Motor neuron (in vitro differentiated cells): ENCODE measurements at regions not wholly inside any gene's neighbourhood (a gene's known extent, or its start where the extent isn't known, plus 50 kb on each side); places are given as distances from the start of the nearest gene placed in this dataset.

ENCODE experiments used
- ATAC-seq, 8 experiments: fragments of 200-7000 bp; cut with Tn5 transposase; replicated peaks in 6 of 8; 2 replicates each; pipeline ENCODE4 v1.8.0; 2021; ENCODE audit warnings: mild to moderate bottlenecking in 8 of 8, moderate library complexity in 8 of 8
- H3K27ac ChIP-seq, 2 donors: fragments of 250-450 bp; sonication (Bioruptor Pico); 2 replicates each; pipeline ENCODE4 v1.9.0; 2021; ENCODE audit warnings: antibody characterized with exemption in 2 of 2, mild to moderate bottlenecking in 2 of 2, moderate library complexity in 1 of 2
- H3K4me1 ChIP-seq, 2 donors: fragments of 250-450 bp; sonication (Bioruptor Pico); replicated peaks in 1 of 2; 2 replicates each; pipeline ENCODE4 v1.6.1; 2021; ENCODE audit warnings: antibody characterized with exemption in 2 of 2, mild to moderate bottlenecking in 2 of 2, moderate library complexity in 1 of 2
- H3K4me3 ChIP-seq, 5 donors: fragments of 250-450 bp; sonication (Bioruptor Pico); 2 replicates each; pipeline ENCODE4 v1.9.0; 2021; ENCODE audit warnings: antibody characterized with exemption in 5 of 5, mild to moderate bottlenecking in 5 of 5, moderate library complexity in 4 of 5
- WGBS, 10 experiments: fragments of 450-650 bp; shearing (Covaris generic); methylation state at CpG; one replicate each; pipeline ENCODE4 v1.0.0; 2022; 5-methylcytosine and 5-hydroxymethylcytosine counted together
- in situ Hi-C, 9 experiments: fragments of 400-800 bp; cut with MboI; loops; one replicate each; pipeline ENCODE4 v1.15.0; 2021; ENCODE audit warnings: low sequenced_read_pairs in 9 of 9, low pct_unique_long_range_greater_than_20kb in 2 of 9; ENCODE audit not compliant: unreplicated experiment in 9 of 9

DNA sequence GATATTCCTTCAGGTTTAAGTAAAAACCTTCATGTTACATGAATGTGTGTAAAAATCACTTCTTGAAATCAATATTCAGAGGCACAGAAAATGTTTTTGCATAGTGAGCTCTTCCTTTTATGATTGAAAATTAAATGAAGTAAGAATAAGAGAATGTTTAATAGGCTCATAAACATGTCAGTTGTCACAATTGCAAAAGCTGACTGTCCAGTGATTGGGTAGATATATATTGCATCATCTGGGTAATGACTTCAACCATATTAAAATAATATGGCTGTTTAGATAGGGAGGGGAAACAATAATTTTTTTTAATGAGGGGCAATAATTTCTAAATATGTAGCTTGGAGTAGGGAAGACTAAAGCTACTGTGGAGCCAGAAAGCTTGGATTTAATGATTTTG is 529.8 kb upstream of the GOLIM4 start:
- in situ Hi-C loops, result no loop called here
- Histone ChIP-seq H3K27ac (no peak overlapping the region), H3K4me1 (peaks cover 8 to 43% of the 10 kb centered on the region in 2 donors), H3K4me3 (no peak overlapping the region)
- peak in 4 of 8 experiments; percentile 34 to 74 (median 50) for ATAC-seq

DNA sequence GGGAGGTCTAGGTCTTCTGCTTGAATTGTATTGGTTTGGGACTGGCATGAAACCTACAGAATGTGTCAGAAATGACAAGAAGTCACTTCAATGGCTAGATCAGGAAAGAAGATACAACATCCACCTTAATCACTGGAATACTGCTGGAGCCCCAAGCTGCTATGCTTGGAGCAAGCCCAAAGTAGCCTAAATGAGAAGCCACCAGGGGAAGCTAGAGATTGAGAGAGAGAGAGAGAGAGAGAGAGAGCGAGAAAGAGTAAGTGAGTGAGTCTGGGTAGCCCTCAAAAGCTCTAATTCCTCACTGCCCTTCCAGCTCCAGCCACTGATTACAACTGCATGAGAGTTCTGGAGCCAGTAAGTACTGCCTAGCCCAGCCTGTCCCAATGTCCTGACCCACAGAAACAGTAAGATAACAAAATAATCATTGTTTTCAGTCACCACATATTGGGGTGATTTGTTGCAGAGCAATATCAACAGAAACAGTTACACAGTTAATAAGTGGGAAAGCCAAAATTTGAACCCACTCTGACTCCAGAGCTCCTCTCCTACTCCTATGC is 529.2 kb upstream of the GOLIM4 start:
- 40 to 100% (median 80%) methylated on average over 1 of the region's 1 CpG; no CpG with 5 or more reads in 7 of the 10 experiments for WGBS, 10 experiments
- no peak overlapping the region for H3K4me3 ChIP-seq
- peaks cover 8 to 43% of the 10 kb centered on the region in 2 donors for H3K4me1 ChIP-seq
- ATAC-seq, result peak in 4 of 8 experiments; percentile 17 to 57 (median 38)
- no peak overlapping the region for H3K27ac ChIP-seq
- in situ Hi-C loops, result loop anchor here in 1 of 9 experiments (25.0 kb wide), 2 partner anchors 113 to 413 kb away; no protein-coding TSS in a partner anchor

DNA sequence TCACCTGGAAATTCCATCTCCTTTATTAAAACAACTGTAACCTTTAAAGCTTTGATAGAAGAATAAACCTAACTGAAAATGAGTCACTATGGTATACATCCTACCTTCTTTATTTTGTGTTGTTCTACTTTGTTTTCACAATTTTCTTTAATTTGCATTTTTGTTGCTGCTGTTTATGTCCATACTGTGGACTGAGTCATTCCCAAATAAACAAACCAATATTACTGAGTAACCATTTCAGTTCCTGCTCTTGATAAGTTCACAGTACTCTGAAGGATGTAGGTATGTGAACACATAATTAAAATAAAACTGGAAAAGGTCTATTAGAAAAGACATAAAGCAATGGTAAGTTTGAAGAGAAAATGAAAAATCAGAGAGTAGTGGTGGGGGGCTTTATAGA is 528.5 kb upstream of the GOLIM4 start:
- H3K4me1 ChIP-seq, result peaks cover 8 to 42% of the 10 kb centered on the region in 2 donors
- no peak for ATAC-seq
- no peak overlapping the region for H3K4me3 ChIP-seq
- in situ Hi-C loops, result loop anchor here in 1 of 9 experiments (25.0 kb wide), 2 partner anchors 112 to 412 kb away; no protein-coding TSS in a partner anchor
- no peak overlapping the region for H3K27ac ChIP-seq

DNA sequence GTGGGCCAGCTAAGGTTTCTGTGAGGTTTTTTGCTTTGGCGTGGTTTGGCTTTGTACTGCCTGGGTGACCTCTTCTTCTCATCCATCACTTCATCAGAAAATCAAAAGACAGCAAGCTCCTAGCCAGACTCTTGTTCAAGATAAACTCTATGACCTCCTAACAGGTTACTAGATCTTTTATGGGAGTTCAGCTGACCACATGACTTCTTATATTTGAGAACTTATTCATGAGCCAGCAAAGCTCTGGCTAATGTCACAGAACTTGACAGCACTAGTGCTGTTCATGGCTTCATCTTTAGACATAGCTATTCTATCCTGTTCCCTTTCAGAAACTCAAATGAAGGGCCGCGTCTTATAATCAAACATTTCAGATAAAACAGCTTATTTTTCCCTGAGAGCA is 527.1 kb upstream of the GOLIM4 start:
- H3K4me3 ChIP-seq, result no peak overlapping the region
- peak in 3 of 8 experiments; percentile 24 to 39 (median 38) for ATAC-seq
- H3K27ac ChIP-seq, result no peak overlapping the region
- 47 to 100% (median 78%) methylated on average over 1 to 3 of the region's 3 CpGs; no CpG with 5 or more reads in 3 of the 10 experiments for WGBS, 10 experiments
- in situ Hi-C loops, result loop anchor here in 1 of 9 experiments (25.0 kb wide), 2 partner anchors 110 to 410 kb away; no protein-coding TSS in a partner anchor
- peaks cover 13 to 30% of the 10 kb centered on the region in 2 donors for H3K4me1 ChIP-seq

DNA sequence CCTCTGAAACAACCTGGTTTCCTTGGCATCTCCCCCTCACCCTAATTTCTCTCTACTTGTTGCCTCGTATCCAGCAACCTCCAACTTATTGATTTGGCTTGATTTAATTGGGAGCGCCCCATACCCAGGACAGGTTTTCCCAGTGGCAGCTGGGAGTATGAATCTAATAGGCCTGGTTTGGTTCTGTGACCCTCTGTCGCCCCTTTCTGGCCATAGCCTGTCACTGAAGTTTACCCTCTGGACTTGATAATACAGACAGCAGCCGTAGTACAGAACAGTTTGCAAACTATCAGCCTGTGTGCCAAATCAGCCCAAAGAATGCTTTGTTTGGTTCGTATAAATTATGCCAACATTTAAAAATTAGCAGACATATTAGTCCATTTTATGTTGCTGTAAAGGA is 525.1 kb upstream of the GOLIM4 start:
- H3K4me1 ChIP-seq, result peaks cover 30 to 42% of the 10 kb centered on the region in 2 donors
- H3K4me3 ChIP-seq, result no peak overlapping the region
- 25 to 90% (median 80%) methylated on average over 2 to 5 of the region's 5 CpGs; no CpG with 5 or more reads in 1 of the 10 experiments for WGBS, 10 experiments
- in situ Hi-C loops, result loop anchor here in 1 of 9 experiments (25.0 kb wide), 2 partner anchors 109 to 409 kb away; no protein-coding TSS in a partner anchor
- peak in 7 of 8 experiments; percentile 45 to 79 (median 60) for ATAC-seq
- no peak overlapping the region for H3K27ac ChIP-seq

DNA sequence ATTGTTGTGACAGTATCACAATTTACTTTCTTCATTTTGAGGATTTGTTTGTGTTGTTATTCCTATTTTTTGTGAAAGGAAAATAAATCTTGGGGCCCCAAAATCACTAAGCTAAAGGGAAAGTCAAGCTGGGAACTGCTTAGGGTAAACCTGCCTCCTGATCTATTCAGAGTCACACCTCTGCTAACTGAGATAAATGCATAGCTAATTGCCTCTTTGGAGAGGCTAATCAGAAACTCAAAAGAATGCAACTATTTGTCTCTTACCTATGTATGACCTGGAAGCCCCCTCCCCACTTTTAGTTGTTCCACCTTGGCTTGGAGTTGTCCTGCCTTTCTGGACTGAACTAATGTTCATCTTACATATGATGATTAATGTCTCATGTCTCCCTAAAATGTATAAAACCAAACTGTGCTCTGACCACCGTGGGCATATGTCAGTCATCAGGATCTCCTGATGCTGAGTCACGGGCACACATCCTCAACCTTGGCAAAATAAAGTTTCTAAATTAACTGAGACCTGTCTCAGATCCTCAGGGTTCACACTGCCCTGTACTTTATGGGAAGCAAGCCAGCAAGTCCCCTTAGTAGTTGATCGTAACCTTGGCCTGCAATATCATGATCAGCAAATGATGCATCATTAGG is 523.2 kb upstream of the GOLIM4 start:
- no peak for ATAC-seq
- 50 to 100% (median 75%) methylated on average over 1 to 3 of the region's 3 CpGs; no CpG with 5 or more reads in 3 of the 10 experiments for WGBS, 10 experiments
- Histone ChIP-seq H3K4me3 (no peak overlapping the region), H3K27ac (no peak overlapping the region), H3K4me1 (peaks cover 46 to 47% of the 10 kb centered on the region in 2 donors)
- in situ Hi-C loops, result loop anchor here in 1 of 9 experiments (25.0 kb wide), 2 partner anchors 107 to 407 kb away; no protein-coding TSS in a partner anchor

DNA sequence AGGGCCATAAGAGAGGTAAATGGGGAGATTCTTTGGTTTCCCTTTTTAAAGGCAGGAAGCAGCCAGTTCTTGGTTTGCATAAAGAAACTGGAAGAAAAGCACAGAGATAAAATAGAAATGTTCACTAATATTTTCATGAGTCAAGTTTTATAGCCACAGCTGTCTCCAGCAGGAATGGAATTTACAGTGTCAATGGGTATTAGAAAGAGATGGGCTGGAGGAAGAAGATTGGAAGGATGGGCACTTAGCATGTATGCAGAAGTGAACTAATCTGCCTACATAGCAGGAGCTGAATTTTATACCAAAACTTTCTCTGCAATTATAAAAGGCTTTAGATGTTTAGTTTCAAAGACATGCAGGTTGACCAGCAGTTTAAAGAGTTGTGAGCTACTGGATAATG is 521.9 kb upstream of the GOLIM4 start:
- H3K4me3 ChIP-seq, result no peak overlapping the region
- H3K27ac ChIP-seq, result no peak overlapping the region
- ATAC-seq, result peak in 3 of 8 experiments; percentile 25 to 54 (median 42)
- H3K4me1 ChIP-seq, result peaks cover 33 to 41% of the 10 kb centered on the region in 2 donors
- in situ Hi-C loops, result loop anchor here in 1 of 9 experiments (25.0 kb wide), 2 partner anchors 105 to 405 kb away; no protein-coding TSS in a partner anchor

DNA sequence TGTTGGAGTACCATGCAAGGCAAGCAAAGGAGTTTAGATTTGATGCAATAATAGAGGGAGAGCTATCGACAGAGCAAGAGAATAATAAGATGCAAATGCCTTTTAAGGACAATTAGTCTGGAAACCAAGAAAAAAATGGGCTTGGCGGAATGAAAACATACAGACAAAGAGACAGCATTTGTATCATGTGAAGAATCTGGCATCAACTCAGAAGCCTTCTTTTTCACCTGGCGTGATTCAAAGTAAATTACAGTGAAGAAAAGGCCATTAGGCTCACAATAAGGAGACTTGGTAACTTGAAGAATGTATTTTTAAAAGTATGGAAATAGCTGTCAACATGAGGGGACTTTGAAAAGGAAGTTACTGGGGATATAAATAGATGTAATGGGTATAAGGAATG is 521.2 kb upstream of the GOLIM4 start:
- Histone ChIP-seq H3K4me1 (peaks cover 30 to 39% of the 10 kb centered on the region in 2 donors), H3K27ac (no peak overlapping the region), H3K4me3 (no peak overlapping the region)
- WGBS, 10 experiments, result 17 to 88% (median 34%) methylated on average over 1 to 3 of the region's 3 CpGs
- ATAC-seq, result peak in 5 of 8 experiments; percentile 73 to 86 (median 80)
- in situ Hi-C loops, result loop anchor here in 1 of 9 experiments (25.0 kb wide), 2 partner anchors 105 to 405 kb away; no protein-coding TSS in a partner anchor

DNA sequence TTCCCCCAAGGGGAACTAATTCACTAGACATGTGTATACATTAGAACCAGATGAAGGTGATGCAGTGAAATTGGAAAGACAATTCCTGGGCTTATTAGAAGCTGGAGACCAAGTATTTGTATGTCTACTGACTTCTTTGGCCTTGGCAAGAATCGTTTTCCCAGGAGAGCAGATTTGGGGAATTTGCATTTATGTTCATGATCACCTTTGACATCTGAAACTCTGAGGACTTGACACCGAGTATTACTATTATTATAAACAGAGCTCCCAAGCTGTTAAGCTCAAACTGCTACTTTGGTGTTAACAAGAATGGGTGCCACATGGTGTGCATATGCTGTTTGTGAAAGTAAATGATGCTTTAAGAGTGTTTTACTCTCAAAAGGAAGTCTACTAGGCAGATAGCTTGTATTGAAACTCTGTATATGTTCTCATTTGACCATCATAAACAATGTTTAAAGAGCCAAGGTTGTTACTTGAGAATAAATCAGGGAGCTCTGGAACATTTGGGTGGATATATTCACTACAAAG is 519.8 kb upstream of the GOLIM4 start:
- in situ Hi-C loops, result loop anchor here in 1 of 9 experiments (25.0 kb wide), 2 partner anchors 103 to 403 kb away; no protein-coding TSS in a partner anchor
- Histone ChIP-seq H3K4me1 (peaks cover 30 to 39% of the 10 kb centered on the region in 2 donors), H3K4me3 (no peak overlapping the region), H3K27ac (peak overlapping the region in 1 of 2 donors; percentile 38)
- WGBS, 10 experiments, result 0 to 31% (median 17%) methylated on average over 1 to 2 of the region's 2 CpGs; no CpG with 5 or more reads in 5 of the 10 experiments
- no peak for ATAC-seq

DNA sequence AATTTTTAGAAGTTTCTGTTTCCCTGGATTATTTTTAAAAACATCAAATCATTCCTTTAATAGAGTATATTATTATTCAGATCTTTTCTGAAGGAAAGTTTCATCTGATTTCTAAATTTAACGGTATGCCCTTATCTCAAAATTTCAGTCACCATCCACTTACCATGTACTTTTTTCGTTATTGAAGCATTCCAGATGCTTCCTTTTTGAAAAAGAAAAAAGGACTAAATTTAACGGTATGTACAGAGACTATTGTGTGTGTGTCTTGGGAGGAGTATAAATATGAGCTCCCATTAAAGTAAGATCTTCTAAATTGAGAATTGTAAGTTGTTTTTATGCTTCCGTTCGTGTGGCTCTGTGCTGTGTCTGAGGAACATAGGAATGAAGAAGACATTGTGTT is 517.4 kb upstream of the GOLIM4 start:
- no peak overlapping the region for H3K27ac ChIP-seq
- no peak for ATAC-seq

DNA sequence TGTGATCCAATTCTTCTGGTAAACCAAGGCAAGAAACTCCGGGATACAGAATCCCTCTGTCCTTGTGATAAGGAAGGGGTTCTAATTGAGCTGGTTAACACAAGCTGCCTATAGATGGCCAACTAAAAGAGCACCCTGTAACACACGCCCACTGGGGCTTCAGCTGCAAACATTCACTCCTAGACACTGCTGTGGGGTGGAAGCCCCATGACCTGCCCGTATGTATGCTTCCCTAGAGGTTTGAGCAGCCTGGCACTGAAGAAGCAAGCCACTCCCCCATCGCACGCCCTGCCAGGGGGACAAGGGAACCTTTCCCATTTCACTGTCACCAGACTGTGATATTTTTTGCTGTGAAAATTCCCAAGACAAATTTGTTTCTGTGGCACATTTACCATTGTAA is 516.9 kb upstream of the GOLIM4 start:
- in situ Hi-C loops, result loop anchor here in 1 of 9 experiments (25.0 kb wide), 2 partner anchors 100 to 400 kb away; no protein-coding TSS in a partner anchor
- H3K4me3 ChIP-seq, result no peak overlapping the region
- no peak overlapping the region for H3K27ac ChIP-seq

More for the DNA sequence above, 517.4 kb upstream of the GOLIM4 start:
- H3K4me3 ChIP-seq, result no peak overlapping the region
- in situ Hi-C loops, result loop anchor here in 1 of 9 experiments (25.0 kb wide), 2 partner anchors 101 to 401 kb away; no protein-coding TSS in a partner anchor
- 28 to 100% (median 91%) methylated on average over 2 to 5 of the region's 5 CpGs; no CpG with 5 or more reads in 1 of the 10 experiments for WGBS, 10 experiments
- H3K4me1 ChIP-seq, result peaks cover 30 to 37% of the 10 kb centered on the region in 2 donors

DNA sequence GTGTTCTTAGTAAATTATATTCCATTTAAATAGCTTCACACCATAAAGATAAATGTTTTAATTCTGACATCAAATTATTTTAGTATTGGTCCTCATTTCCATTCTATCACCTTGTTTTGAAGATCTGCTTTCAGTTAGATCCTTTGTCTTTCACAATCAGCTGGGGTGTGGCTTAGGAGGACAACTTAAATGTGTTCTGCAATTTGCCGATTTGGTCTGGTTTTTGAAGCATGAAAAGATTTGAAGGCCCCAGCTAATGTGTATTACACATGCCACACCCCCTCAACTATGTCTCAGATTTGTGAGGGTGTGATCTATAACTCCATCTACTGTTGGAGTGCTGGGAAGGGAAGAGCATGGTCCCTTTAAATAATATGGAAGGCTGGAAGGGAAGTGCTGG is 516.1 kb upstream of the GOLIM4 start:
- Histone ChIP-seq H3K4me3 (no peak overlapping the region), H3K4me1 (peaks cover 26 to 29% of the 10 kb centered on the region in 2 donors), H3K27ac (no peak overlapping the region)
- 63 to 100% (median 80%) methylated on average over 1 of the region's 1 CpG; no CpG with 5 or more reads in 3 of the 10 experiments for WGBS, 10 experiments
- in situ Hi-C loops, result loop anchor here in 1 of 9 experiments (25.0 kb wide), 2 partner anchors 100 to 400 kb away; no protein-coding TSS in a partner anchor
- no peak for ATAC-seq

More for the DNA sequence above, 516.9 kb upstream of the GOLIM4 start:
- H3K4me1 ChIP-seq, result peaks cover 30 to 33% of the 10 kb centered on the region in 2 donors
- no peak for ATAC-seq
- WGBS, 10 experiments, result 52 to 100% (median 94%) methylated on average over 1 to 5 of the region's 5 CpGs; no CpG with 5 or more reads in 4 of the 10 experiments
